ENCODE measurements at regions not wholly inside any gene's neighbourhood (a gene's known extent, or its start where the extent isn't known, plus 50 kb on each side); places are given as distances from the start of the nearest gene placed in this dataset.

DNA sequence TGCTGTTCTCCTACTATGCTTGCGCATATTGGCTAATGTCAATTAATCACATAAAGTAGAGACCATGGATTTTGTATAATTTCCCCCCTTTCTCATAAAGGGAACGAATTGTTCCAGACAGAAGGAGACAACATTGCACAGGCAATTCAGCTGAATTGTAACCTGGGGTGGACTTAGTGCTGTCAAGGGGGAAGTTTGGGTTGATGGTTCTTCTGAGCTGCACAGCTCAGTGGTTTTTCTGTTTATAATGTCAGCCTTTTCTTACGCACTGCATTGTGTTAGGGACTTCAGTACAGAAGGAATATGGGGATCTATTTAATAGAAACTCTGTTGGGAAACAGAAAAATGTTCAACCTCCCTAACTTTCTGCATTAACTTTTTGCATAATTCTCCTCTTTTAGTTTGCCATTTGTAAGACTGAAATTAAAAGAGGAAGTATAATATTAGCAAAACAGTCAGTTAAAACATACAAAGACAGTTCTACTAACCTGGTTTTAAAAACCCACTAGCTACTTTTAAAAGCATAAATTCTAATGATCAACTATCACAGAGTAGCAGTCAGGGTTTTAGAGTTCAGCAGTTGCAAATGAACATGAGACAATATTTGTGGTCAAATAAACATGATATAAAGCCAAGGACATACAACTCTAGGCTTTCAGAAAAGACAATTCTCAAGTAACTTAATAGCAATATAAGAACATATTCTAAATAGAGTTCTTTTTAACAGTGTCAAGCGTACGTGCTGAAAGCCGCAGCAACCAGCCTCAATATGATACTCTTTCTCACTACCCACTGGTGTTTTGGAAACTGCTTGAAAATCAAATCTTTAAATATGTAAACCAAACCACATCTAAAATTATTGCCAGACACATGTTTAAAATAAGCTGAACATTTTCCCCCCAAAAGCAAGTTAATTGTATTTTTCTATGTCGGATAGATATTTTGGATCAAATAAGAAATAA is 393.0 kb downstream of the FSCB start:
- H3K4me3 ChIP-seq (ENCODE audit: low read depth, low read length): no peak overlapping the region
- TF ChIP-seq MAX (IDR thresholded peaks at IDR 0.05; ENCODE audit: low read depth, low read length) (no peak), POLR2A (IDR thresholded peaks at IDR 0.05; ENCODE audit: extremely low read depth, insufficient read length) (no peak), CTCF (IDR thresholded peaks at IDR 0.05; ENCODE audit: low read depth, low read length) (no peak), MYC (IDR thresholded peaks at IDR 0.05; ENCODE audit: low read depth, low read length) (no peak)
- DNase-seq (ENCODE audit: low read depth): no peak

DNA sequence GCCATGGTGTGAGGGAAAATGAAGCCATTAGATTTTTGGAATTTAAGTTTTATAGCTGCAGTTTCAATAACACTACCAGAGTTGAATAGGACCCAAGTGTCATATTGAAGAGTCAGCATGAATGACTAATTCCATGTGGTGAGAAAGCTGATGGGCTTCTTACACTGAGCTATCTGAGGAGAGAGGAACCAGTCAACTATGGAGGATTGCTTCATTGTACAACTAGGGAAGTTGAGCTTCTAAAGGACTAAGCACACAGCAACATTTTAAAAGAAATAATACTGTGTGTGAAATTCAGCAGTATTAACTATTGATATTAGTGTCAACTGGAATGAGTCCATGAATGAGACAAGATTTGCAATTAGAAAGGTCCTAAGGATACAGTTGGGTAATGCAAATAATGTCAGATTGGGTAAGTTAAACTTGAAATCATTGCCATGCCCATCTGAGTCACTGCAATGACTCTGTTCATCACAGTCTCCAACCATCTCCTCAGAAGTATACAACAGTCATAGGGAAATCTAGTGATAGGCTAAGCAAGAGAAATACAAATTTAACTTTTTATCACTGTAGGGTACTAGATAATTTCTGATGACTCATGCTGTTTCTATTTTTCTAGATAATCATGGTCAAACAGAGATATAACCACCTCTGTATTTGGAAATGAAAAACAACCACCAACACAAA is 394.2 kb downstream of the FSCB start:
- TF ChIP-seq MAX (IDR thresholded peaks at IDR 0.05; ENCODE audit: low read depth, low read length) (no peak), POLR2A (IDR thresholded peaks at IDR 0.05; ENCODE audit: extremely low read depth, insufficient read length) (no peak), MYC (IDR thresholded peaks at IDR 0.05; ENCODE audit: low read depth, low read length) (no peak), CTCF (IDR thresholded peaks at IDR 0.05; ENCODE audit: low read depth, low read length) (no peak)
- no peak for DNase-seq (ENCODE audit: low read depth)
- no peak overlapping the region for H3K4me3 ChIP-seq (ENCODE audit: low read depth, low read length)

DNA sequence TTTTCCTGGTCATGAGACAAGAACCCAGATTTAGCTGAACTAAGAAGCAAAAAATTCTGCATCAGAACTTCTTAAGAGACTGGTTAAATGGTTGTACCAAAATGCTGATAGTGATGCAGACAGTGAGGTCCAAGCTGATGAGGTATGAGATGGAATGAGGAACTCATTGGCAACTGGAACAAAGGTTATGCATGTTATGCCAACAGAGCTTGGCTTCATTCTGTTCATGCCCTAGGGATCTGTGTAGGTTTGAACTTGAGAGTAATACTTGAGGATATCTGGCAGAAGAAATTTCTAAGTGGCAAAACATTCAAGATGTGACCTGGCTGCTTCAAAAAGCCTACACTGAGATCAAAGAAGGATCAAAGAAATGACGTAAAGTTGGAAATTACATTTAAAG is 398.0 kb downstream of the FSCB start:
- no peak overlapping the region for H3K4me3 ChIP-seq (ENCODE audit: low read depth, low read length)
- TF ChIP-seq POLR2A (IDR thresholded peaks at IDR 0.05; ENCODE audit: extremely low read depth, insufficient read length): no peak
- TF ChIP-seq MAX (IDR thresholded peaks at IDR 0.05; ENCODE audit: low read depth, low read length): no peak
- TF ChIP-seq CTCF (IDR thresholded peaks at IDR 0.05; ENCODE audit: low read depth, low read length): no peak
- TF ChIP-seq MYC (IDR thresholded peaks at IDR 0.05; ENCODE audit: low read depth, low read length): no peak
- no peak for DNase-seq (ENCODE audit: low read depth)

DNA sequence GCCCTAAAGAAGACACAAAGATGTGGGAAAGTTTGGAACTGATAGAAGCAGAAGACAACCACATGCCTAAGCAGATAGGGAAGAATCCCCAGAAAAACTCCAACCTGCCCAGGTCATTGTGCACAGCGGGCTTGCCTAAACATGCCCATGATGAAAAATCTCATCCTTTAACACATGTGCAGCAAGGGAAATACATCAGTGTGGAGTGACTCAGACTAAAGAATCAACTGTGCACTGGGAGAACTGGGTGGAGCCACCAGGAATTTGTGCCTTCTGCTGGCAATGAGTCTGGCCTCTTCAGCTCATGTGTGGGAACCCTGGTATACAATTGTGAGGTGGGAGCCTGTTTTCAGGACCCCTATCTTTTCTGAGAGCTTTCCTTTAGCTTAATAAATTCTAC is 398.5 kb downstream of the FSCB start:
- H3K4me3 ChIP-seq (ENCODE audit: low read depth, low read length): no peak overlapping the region
- no peak for DNase-seq (ENCODE audit: low read depth)
- TF ChIP-seq CTCF (IDR thresholded peaks at IDR 0.05; ENCODE audit: low read depth, low read length) (no peak), POLR2A (IDR thresholded peaks at IDR 0.05; ENCODE audit: extremely low read depth, insufficient read length) (no peak)

GRCh38 chr14:44107156-44107555 is 399.9 kb downstream of the FSCB start:
- DNase-seq (ENCODE audit: low read depth): no peak
- no peak overlapping the region for H3K4me3 ChIP-seq (ENCODE audit: low read depth, low read length)
- TF ChIP-seq MAX (IDR thresholded peaks at IDR 0.05; ENCODE audit: low read depth, low read length): no peak
- no peak for TF ChIP-seq MYC (IDR thresholded peaks at IDR 0.05; ENCODE audit: low read depth, low read length)
- TF ChIP-seq CTCF (IDR thresholded peaks at IDR 0.05; ENCODE audit: low read depth, low read length): no peak
- no peak for TF ChIP-seq POLR2A (IDR thresholded peaks at IDR 0.05; ENCODE audit: extremely low read depth, insufficient read length)

Data from NB4 (cell line).